GM19238 (cell line): ENCODE measurements at regions not wholly inside any gene's neighbourhood (a gene's known extent, or its start where the extent isn't known, plus 50 kb on each side); places are given as distances from the start of the nearest gene placed in this dataset.

ENCODE experiments used
- DNase-seq: peaks from one replicate; pipeline ENCODE4 v3.0.0; 2011; ENCODE audit warnings: low spot score; ENCODE audit not compliant: insufficient read length

GRCh38 chr21:38888991-38889561, 83.3 kb downstream of the ETS2 start:
- no peak for DNase-seq

- DNase-seq: no peak
Measured at GRCh38 chr21:38887749-38888148, 82.0 kb downstream of the ETS2 start.

GRCh38 chr21:38887062-38887686, 81.4 kb downstream of the ETS2 start:
- no peak for DNase-seq

- no peak for DNase-seq
Measured at GRCh38 chr21:38885909-38886308, 80.2 kb downstream of the ETS2 start.

- DNase-seq: no peak
Measured at GRCh38 chr21:38884440-38884839, 78.7 kb downstream of the ETS2 start.

GRCh38 chr21:38883142-38883541, 77.4 kb downstream of the ETS2 start:
- no peak for DNase-seq

- DNase-seq: no peak
Measured at GRCh38 chr21:38881131-38881530, 75.4 kb downstream of the ETS2 start.

GRCh38 chr21:38880577-38880966, 74.8 kb downstream of the ETS2 start:
- DNase-seq: no peak

- no peak for DNase-seq
Measured at GRCh38 chr21:38879912-38880576, 74.3 kb downstream of the ETS2 start.

- DNase-seq: no peak
Measured at GRCh38 chr21:38878379-38879179, 72.8 kb downstream of the ETS2 start.

- no peak for DNase-seq
Measured at GRCh38 chr21:38875694-38876492, 70.2 kb downstream of the ETS2 start.
